Hematopoietic multipotent progenitor cell (in vitro differentiated cells): ENCODE measurements at regions not wholly inside any gene's neighbourhood (a gene's known extent, or its start where the extent isn't known, plus 50 kb on each side); places are given as distances from the start of the nearest gene placed in this dataset. TPM values are rescaled to one million over a fixed set of nuclear protein-coding genes. Genes with fewer than 3 reads are reported as not detected.

Source experiments
- DNase-seq, 3 donors: peaks; one replicate each; pipeline ENCODE4 v3.0.0-alpha.2; 2011 to 2015; ENCODE audit warnings: low read depth in 2 of 3, low spot score in 2 of 3
- small RNA-seq: library from RNA; depleted of rRNA; stranded (forward); fragments of <200 nt; gene quantifications from one replicate; pipeline ENCODE3, GENCODE V24; 2012

DNA sequence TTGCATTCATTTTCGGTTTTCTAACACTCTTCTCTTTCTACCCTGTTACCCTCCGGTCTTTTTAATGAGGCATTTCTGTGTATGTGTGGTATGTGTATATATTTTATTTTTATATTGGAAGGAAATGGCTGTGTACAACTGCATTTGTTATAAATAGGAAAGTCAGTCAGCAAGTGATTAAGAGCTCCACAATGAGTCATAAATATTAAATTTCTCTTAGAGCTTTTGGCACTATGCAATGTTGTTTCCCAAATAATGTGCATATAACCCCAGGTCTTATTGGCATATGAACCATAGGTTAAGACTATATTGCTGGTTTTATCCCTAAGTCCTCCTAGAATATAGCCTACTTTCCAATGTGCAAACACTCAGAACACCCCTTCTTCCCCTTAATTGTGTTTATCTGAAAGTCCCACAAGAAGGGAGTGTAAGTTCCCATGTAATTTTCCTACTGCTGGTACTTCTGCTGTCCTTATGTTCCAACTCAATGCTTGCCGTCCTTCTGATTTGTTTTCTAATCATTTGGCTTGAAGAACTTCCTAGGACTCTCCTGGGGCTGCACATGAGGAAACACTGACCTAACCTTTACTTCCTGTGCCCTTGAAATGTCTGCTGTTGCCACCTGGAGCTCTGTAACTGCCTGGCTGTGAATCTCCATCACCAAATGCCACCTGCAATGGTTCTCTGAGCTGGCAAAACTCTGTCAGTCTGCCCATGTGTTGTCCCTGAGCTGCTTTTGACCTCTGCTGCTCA is 65.5 kb upstream of the PCSK5 start:
- no peak for DNase-seq

DNA sequence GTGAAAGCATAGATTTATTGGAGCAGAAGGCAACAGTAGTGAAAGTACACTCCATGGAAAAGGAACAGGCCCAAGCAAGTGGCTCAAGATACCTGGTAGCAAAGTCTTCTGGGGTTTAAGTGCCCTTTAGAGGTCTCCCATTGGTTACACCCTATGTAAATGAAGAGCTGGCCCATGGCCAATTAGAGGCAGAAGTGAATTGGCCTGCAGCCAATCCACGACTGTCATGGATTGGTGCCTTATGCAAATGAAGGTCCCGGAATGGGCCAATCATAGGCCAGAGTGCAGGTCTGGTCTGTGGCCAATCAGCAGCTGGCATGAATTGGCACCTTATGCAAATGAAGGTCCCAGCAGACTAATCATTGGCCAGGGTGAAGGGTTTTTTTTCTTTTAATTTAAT is 64.2 kb upstream of the PCSK5 start:
- no peak for DNase-seq

DNA sequence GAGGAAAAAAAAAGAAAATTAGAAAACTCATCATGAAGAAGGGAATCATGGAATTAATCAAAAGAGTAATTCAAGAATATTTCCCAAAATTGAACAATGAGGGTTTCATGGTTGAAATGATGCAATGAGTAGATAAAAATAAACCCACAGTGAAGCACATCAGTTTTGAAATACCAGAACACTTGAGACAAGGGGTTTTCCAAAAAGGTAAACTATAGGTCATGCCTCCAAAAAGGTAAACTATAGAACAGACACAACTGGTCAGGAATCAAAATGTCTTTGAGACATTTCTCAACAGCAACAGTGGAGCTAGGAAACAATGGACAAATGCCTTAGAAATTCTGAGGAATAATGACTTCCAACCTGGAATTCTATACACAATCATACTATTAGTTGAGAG is 60.2 kb upstream of the PCSK5 start:
- DNase-seq, result no peak

DNA sequence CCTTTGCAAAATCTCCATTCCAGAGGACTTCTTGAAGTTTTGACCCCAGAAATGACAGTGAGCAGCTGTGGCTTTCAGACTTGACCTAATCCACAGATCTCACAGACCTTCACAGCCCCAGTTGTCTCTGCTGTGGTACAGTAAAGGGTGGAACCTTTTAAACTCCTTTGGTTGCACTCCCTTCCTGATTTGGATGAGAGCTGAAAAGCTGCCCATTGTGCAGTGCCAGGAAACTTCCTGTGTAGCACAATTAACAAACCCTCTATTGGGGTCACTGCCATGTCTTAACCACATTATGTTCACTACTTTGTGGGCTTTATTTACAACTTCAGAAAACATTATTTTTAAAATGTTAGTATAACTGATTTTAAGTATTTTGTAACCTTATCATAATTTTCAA is 56.7 kb upstream of the PCSK5 start:
- no peak for DNase-seq

DNA sequence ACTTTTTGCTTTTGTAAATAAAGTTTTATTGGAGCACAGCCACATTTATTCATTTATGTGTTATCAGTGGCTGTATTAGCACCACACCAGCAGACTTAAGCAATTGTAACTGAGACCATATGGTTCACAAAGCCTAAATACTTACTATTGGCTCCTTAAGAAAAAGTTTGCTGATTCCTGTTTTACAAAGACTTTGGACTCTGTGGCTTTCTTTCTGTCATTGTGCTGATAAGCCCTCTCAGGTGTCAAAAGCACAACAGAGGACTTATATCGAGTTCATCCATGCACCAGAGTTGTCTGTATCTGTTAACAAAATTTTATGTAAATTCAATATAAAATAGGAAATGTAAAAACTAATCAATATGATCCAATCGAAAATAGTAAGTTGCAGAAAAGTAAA is 55.6 kb upstream of the PCSK5 start:
- no peak for DNase-seq

Small RNA genes lying in the stretch of these regions (small RNA-seq; reads per million reads assigned to genes)
- gene RNU6-1228P, result not detected
